Panc1 (cell line): ENCODE measurements at regions not wholly inside any gene's neighbourhood (a gene's known extent, or its start where the extent isn't known, plus 50 kb on each side); places are given as distances from the start of the nearest gene placed in this dataset.

Experiments used
- SIN3A ChIP-seq: IDR thresholded peaks from 2 replicates; pipeline ENCODE4 v1.6.1; 2012; ENCODE audit warnings: low read depth, mild to moderate bottlenecking, low read length, moderate library complexity, borderline replicate concordance; ENCODE audit not compliant: insufficient read depth
- TF ChIP-seq, protein P1 (sequence below): fragments of 450-650 bp; IDR thresholded peaks from 2 replicates; pipeline ENCODE4 v1.5.1; 2017; ENCODE audit warnings: mild to moderate bottlenecking
- TF ChIP-seq, protein P2 (sequence below), 2 experiments: IDR thresholded peaks; 2 replicates each; pipeline ENCODE4 v1.6.1; 2011 to 2012; ENCODE audit warnings: low read depth in 2 of 2, control low read depth in 1 of 2, low read length in 1 of 2, mild to moderate bottlenecking in 1 of 2, moderate library complexity in 1 of 2; ENCODE audit not compliant: insufficient read depth in 1 of 2

DNA sequence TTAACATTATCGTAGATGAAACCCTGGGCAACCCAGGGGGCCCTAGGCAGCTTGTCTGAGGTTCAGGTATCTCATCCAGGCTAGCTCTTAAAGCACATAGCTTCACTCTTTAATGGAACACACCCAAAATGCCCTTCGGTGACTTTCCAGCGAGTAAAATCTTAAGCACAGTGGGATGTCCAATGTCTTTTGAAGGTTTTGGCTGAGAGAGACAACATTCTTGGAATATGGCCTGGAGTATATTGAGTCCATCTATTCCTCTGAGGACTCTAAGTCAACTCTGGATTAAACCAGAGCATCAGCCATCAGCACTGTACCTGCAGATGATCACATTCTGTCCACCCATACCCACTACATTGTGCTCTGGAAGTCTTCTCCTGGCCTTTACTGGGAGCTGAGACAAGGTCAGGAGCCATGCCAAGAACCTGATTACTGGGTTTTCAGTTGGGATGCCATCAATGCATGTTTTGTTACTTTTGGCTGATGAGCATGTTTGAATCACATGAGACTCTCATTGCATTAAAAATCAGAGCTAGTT lies 63.4 kb upstream of the CDH11 start:
- TF ChIP-seq SIN3A, result no peak
- TF ChIP-seq, protein P1, sequence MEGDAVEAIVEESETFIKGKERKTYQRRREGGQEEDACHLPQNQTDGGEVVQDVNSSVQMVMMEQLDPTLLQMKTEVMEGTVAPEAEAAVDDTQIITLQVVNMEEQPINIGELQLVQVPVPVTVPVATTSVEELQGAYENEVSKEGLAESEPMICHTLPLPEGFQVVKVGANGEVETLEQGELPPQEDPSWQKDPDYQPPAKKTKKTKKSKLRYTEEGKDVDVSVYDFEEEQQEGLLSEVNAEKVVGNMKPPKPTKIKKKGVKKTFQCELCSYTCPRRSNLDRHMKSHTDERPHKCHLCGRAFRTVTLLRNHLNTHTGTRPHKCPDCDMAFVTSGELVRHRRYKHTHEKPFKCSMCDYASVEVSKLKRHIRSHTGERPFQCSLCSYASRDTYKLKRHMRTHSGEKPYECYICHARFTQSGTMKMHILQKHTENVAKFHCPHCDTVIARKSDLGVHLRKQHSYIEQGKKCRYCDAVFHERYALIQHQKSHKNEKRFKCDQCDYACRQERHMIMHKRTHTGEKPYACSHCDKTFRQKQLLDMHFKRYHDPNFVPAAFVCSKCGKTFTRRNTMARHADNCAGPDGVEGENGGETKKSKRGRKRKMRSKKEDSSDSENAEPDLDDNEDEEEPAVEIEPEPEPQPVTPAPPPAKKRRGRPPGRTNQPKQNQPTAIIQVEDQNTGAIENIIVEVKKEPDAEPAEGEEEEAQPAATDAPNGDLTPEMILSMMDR, result no peak
- TF ChIP-seq, protein P2, sequence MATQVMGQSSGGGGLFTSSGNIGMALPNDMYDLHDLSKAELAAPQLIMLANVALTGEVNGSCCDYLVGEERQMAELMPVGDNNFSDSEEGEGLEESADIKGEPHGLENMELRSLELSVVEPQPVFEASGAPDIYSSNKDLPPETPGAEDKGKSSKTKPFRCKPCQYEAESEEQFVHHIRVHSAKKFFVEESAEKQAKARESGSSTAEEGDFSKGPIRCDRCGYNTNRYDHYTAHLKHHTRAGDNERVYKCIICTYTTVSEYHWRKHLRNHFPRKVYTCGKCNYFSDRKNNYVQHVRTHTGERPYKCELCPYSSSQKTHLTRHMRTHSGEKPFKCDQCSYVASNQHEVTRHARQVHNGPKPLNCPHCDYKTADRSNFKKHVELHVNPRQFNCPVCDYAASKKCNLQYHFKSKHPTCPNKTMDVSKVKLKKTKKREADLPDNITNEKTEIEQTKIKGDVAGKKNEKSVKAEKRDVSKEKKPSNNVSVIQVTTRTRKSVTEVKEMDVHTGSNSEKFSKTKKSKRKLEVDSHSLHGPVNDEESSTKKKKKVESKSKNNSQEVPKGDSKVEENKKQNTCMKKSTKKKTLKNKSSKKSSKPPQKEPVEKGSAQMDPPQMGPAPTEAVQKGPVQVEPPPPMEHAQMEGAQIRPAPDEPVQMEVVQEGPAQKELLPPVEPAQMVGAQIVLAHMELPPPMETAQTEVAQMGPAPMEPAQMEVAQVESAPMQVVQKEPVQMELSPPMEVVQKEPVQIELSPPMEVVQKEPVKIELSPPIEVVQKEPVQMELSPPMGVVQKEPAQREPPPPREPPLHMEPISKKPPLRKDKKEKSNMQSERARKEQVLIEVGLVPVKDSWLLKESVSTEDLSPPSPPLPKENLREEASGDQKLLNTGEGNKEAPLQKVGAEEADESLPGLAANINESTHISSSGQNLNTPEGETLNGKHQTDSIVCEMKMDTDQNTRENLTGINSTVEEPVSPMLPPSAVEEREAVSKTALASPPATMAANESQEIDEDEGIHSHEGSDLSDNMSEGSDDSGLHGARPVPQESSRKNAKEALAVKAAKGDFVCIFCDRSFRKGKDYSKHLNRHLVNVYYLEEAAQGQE (IDR thresholded peaks at IDR 0.05; ENCODE audit: insufficient read depth in 1 of 2, low read depth in 2 of 2, low read length in 1 of 2), result no peak
